Stimulated activated effector memory CD8-positive, alpha-beta T cell treated with anti-CD3 and anti-CD28 coated beads, Interleukin-12 subunit alpha, Interleukin-12 subunit beta, amount 100 ng/mL, for 72 hours (primary cell): ENCODE measurements at regions not wholly inside any gene's neighbourhood (a gene's known extent, or its start where the extent isn't known, plus 50 kb on each side); places are given as distances from the start of the nearest gene placed in this dataset.
"Not testable (repeated sequence)": the region's sequence is repeated elsewhere in the genome, so short reads cannot be mapped to it uniquely, and the experiment has no call there.

Experiments
- ATAC-seq: fragments of 150-1000 bp; cut with Tn5 transposase; 2 replicates; pipeline ENCODE4 v1.10.0; 2021
- DNase-seq, 2 donors: peaks; one replicate each; pipeline ENCODE4 v3.0.0; 2021 to 2022; ENCODE audit warnings: low spot score in 2 of 2
- H3K27ac Mint-ChIP-seq: one replicate; pipeline ENCODE4 v1.8.0; 2022; ENCODE audit warnings: mild to moderate bottlenecking, mixed read lengths
- H3K36me3 Mint-ChIP-seq: one replicate; pipeline ENCODE4 v1.8.0; 2022; ENCODE audit warnings: mild to moderate bottlenecking, mixed read lengths
- H3K4me1 Mint-ChIP-seq: one replicate; pipeline ENCODE4 v1.8.0; 2022; ENCODE audit warnings: mixed read lengths
- H3K4me3 Mint-ChIP-seq: one replicate; pipeline ENCODE4 v1.8.0; 2022; ENCODE audit warnings: mild to moderate bottlenecking, mixed read lengths
- H3K9me3 Mint-ChIP-seq: one replicate; pipeline ENCODE4 v1.8.0; 2022; ENCODE audit warnings: mixed read lengths

- H3K27ac Mint-ChIP-seq, result peak overlapping the region; percentile 50
- no peak overlapping the region for H3K4me3 Mint-ChIP-seq
- peaks cover 22% of the 10 kb centered on the region for H3K4me1 Mint-ChIP-seq
- H3K9me3 Mint-ChIP-seq, result peaks cover 3% of the 10 kb centered on the region
- H3K36me3 Mint-ChIP-seq, result peaks cover 7% of the 10 kb centered on the region
- ATAC-seq (no peak), DNase-seq (no peak)
Measured at GRCh38 chr21:41568606-41569385, 60.8 kb upstream of the TMPRSS2 start.

- Mint-ChIP-seq H3K4me1 (peaks cover 28% of the 10 kb centered on the region), H3K36me3 (peaks cover 7% of the 10 kb centered on the region), H3K27ac (peak overlapping the region; percentile 50), H3K9me3 (peaks cover 3% of the 10 kb centered on the region), H3K4me3 (no peak overlapping the region)
- DNase-seq (no peak), ATAC-seq (no peak)
Measured at GRCh38 chr21:41567901-41568510, 60.0 kb upstream of the TMPRSS2 start.

- not testable (repeated sequence) for H3K27ac Mint-ChIP-seq
- peaks cover 28% of the 10 kb centered on the region for H3K4me1 Mint-ChIP-seq
Measured at GRCh38 chr21:41567237-41567636, 59.3 kb upstream of the TMPRSS2 start.

GRCh38 chr21:41566500-41567014, 58.6 kb upstream of the TMPRSS2 start:
- DNase-seq, result no peak
- Mint-ChIP-seq H3K9me3 (peaks cover 3% of the 10 kb centered on the region), H3K4me1 (peaks cover 28% of the 10 kb centered on the region), H3K36me3 (peaks cover 7% of the 10 kb centered on the region), H3K4me3 (no peak overlapping the region), H3K27ac (no peak overlapping the region)
- ATAC-seq, result no peak

More at GRCh38 chr21:41567237-41567636, 59.3 kb upstream of the TMPRSS2 start:
- H3K36me3 Mint-ChIP-seq, H3K9me3 Mint-ChIP-seq, ATAC-seq, H3K4me3 Mint-ChIP-seq, DNase-seq: not testable (repeated sequence)

GRCh38 chr21:41565550-41565949, 57.6 kb upstream of the TMPRSS2 start:
- DNase-seq, result no peak
- peaks cover 26% of the 10 kb centered on the region for H3K4me1 Mint-ChIP-seq
- H3K4me3 Mint-ChIP-seq, result peak overlapping the region; percentile 11
- peak overlapping the region; percentile 81 for H3K27ac Mint-ChIP-seq
- peaks cover 7% of the 10 kb centered on the region for H3K36me3 Mint-ChIP-seq
- ATAC-seq, result no peak
- H3K9me3 Mint-ChIP-seq, result peaks cover 3% of the 10 kb centered on the region

GRCh38 chr21:41564871-41565274, 56.9 kb upstream of the TMPRSS2 start:
- H3K27ac Mint-ChIP-seq, result peak overlapping the region; percentile 81
- peaks cover 3% of the 10 kb centered on the region for H3K9me3 Mint-ChIP-seq
- peaks cover 7% of the 10 kb centered on the region for H3K36me3 Mint-ChIP-seq
- ATAC-seq (peak; percentile 72), DNase-seq (no peak)
- H3K4me1 Mint-ChIP-seq, result peaks cover 32% of the 10 kb centered on the region
- peak overlapping the region; percentile 11 for H3K4me3 Mint-ChIP-seq

GRCh38 chr21:41562101-41563000, 54.4 kb upstream of the TMPRSS2 start:
- peaks cover 7% of the 10 kb centered on the region for H3K36me3 Mint-ChIP-seq
- no peak for ATAC-seq
- H3K4me3 Mint-ChIP-seq, result no peak overlapping the region
- no peak for DNase-seq
- H3K27ac Mint-ChIP-seq, result peak overlapping the region; percentile 7
- H3K4me1 Mint-ChIP-seq, result peaks cover 38% of the 10 kb centered on the region
- H3K9me3 Mint-ChIP-seq, result peaks cover 3% of the 10 kb centered on the region

- Mint-ChIP-seq H3K4me3 (no peak overlapping the region), H3K27ac (no peak overlapping the region), H3K9me3 (peaks cover 3% of the 10 kb centered on the region), H3K36me3 (peaks cover 7% of the 10 kb centered on the region), H3K4me1 (peaks cover 38% of the 10 kb centered on the region)
- no peak for ATAC-seq
- no peak for DNase-seq
Measured at GRCh38 chr21:41561701-41562100, 53.7 kb upstream of the TMPRSS2 start.

GRCh38 chr21:41560661-41561158, 52.8 kb upstream of the TMPRSS2 start:
- Mint-ChIP-seq H3K36me3 (peaks cover 7% of the 10 kb centered on the region), H3K9me3 (peaks cover 3% of the 10 kb centered on the region), H3K4me3 (no peak overlapping the region), H3K27ac (no peak overlapping the region), H3K4me1 (peaks cover 33% of the 10 kb centered on the region)
- ATAC-seq, result no peak
- DNase-seq, result no peak

GRCh38 chr21:41559658-41560631, 52.0 kb upstream of the TMPRSS2 start:
- H3K4me1 Mint-ChIP-seq, result peaks cover 26% of the 10 kb centered on the region
- peaks cover 4% of the 10 kb centered on the region for H3K36me3 Mint-ChIP-seq
- no peak overlapping the region for H3K4me3 Mint-ChIP-seq
- H3K9me3 Mint-ChIP-seq, result no peaks in the 10 kb centered on the region
- ATAC-seq, result peak; percentile 86
- H3K27ac Mint-ChIP-seq, result peak overlapping the region; percentile 50
- DNase-seq, result no peak

GRCh38 chr21:41558842-41559241, 50.9 kb upstream of the TMPRSS2 start:
- Mint-ChIP-seq H3K36me3 (no peaks in the 10 kb centered on the region), H3K4me1 (peaks cover 23% of the 10 kb centered on the region), H3K27ac (peak overlapping the region; percentile 35), H3K9me3 (no peaks in the 10 kb centered on the region), H3K4me3 (no peak overlapping the region)
- no peak for ATAC-seq
- DNase-seq, result no peak

- Mint-ChIP-seq H3K4me1 (peaks cover 16% of the 10 kb centered on the region), H3K27ac (no peak overlapping the region), H3K4me3 (no peak overlapping the region), H3K36me3 (no peaks in the 10 kb centered on the region), H3K9me3 (no peaks in the 10 kb centered on the region)
- DNase-seq (no peak), ATAC-seq (no peak)
Measured at GRCh38 chr21:41557884-41558283, 49.9 kb upstream of the TMPRSS2 start.
